Fibroblast of lung (primary cell): ENCODE measurements at regions not wholly inside any gene's neighbourhood (a gene's known extent, or its start where the extent isn't known, plus 50 kb on each side); places are given as distances from the start of the nearest gene placed in this dataset.

Experiments used
- DNase-seq, 2 donors: peaks; one replicate each; pipeline versions ENCODE4 v3.0.0 to v3.0.0-alpha.2; 2010; ENCODE audit warnings: low read depth in 2 of 2
- H2AFZ ChIP-seq: 2 replicates; pipeline ENCODE4 v1.5.1; 2012; ENCODE audit warnings: low read length, control low read depth, inconsistent platforms
- H3K27ac ChIP-seq: 2 replicates; pipeline ENCODE4 v1.5.1; 2011; ENCODE audit warnings: low read length, control low read depth; ENCODE audit not compliant: insufficient read depth
- H3K27me3 ChIP-seq: 2 replicates; pipeline ENCODE4 v1.5.1; 2011; ENCODE audit warnings: mild to moderate bottlenecking, low read length; ENCODE audit not compliant: control insufficient read depth, insufficient read depth
- H3K36me3 ChIP-seq: 2 replicates; pipeline ENCODE4 v1.5.1; 2011; ENCODE audit warnings: low read length; ENCODE audit not compliant: control insufficient read depth, insufficient read depth
- H3K4me1 ChIP-seq: 2 replicates; pipeline ENCODE4 v1.5.1; 2011; ENCODE audit warnings: low read length; ENCODE audit not compliant: control insufficient read depth, insufficient read depth; ENCODE audit errors: extremely low read depth
- H3K4me2 ChIP-seq: 2 replicates; pipeline ENCODE4 v1.5.1; 2011; ENCODE audit warnings: low read length, control low read depth; ENCODE audit not compliant: insufficient read depth; ENCODE audit errors: extremely low read depth
- H3K4me3 ChIP-seq, 4 experiments: fragments of 200-600 bp in 1 of 4; sonication (generic) in 1 of 4; replicated peaks in 1 of 4; 2 replicates each; pipeline ENCODE4 v1.5.1; 2011 to 2016; ENCODE audit warnings: low read length in 4 of 4, low read depth in 3 of 4, mild to moderate bottlenecking in 3 of 4, control low read depth in 2 of 4, inconsistent platforms in 1 of 4, mixed read lengths in 1 of 4; ENCODE audit not compliant: insufficient read depth in 1 of 4; ENCODE audit errors: control extremely low read depth in 1 of 4
- H3K79me2 ChIP-seq: 2 replicates; pipeline ENCODE4 v1.5.1; 2012; ENCODE audit warnings: mild to moderate bottlenecking, low read length, inconsistent platforms; ENCODE audit not compliant: control insufficient read depth, insufficient read depth
- H3K9ac ChIP-seq: 2 replicates; pipeline ENCODE4 v1.5.1; 2011; ENCODE audit warnings: mild to moderate bottlenecking, low read length, control low read depth; ENCODE audit not compliant: insufficient read depth
- H3K9me3 ChIP-seq: 2 replicates; pipeline ENCODE4 v1.5.1; 2012; ENCODE audit warnings: low read depth, low read length; ENCODE audit not compliant: control insufficient read depth, insufficient read depth
- H4K20me1 ChIP-seq: 2 replicates; pipeline ENCODE4 v1.5.1; 2011; ENCODE audit warnings: low read length; ENCODE audit not compliant: control insufficient read depth, insufficient read depth; ENCODE audit errors: extremely low read depth
- CTCF ChIP-seq, 2 donors: IDR thresholded peaks in 1 of 2; conservative IDR thresholded peaks in 1 of 2; 1 replicate in 1 of 2; 2 replicates in 1 of 2; pipeline ENCODE4 v1.5.1; 2011 to 2012; ENCODE audit warnings: low read length in 2 of 2, control low read depth in 1 of 2, inconsistent platforms in 1 of 2, low read depth in 1 of 2, mild to moderate bottlenecking in 1 of 2
- EZH2 ChIP-seq: IDR thresholded peaks from 2 replicates; pipeline ENCODE4 v1.5.1; 2012; ENCODE audit warnings: low read length, control low read depth, mild to moderate bottlenecking; ENCODE audit errors: missing control alignments

- Histone ChIP-seq H3K9ac (no peak overlapping the region), H2AFZ (no peak overlapping the region), H3K9me3 (no peaks in the 10 kb centered on the region), H3K36me3 (no peaks in the 10 kb centered on the region), H3K4me1 (no peaks in the 10 kb centered on the region), H3K4me2 (no peak overlapping the region), H3K79me2 (no peaks in the 10 kb centered on the region), H4K20me1 (no peaks in the 10 kb centered on the region), H3K27me3 (no peaks in the 10 kb centered on the region), H3K4me3 (no peak overlapping the region), H3K27ac (no peak overlapping the region)
- peak; percentile 64 to 81 for DNase-seq
- TF ChIP-seq CTCF (conservative IDR thresholded peaks at IDR 0.05 in 1 of 2, IDR thresholded peaks at IDR 0.05 in 1 of 2; ENCODE audit: low read depth in 1 of 2, low read length in 2 of 2) (no peak), EZH2 (no peak)
Measured at GRCh38 chr1:96234299-96234698, 487.3 kb upstream of the PTBP2 start.

- no peaks in the 10 kb centered on the region for H3K79me2 ChIP-seq
- peak; percentile 56 to 85 for DNase-seq
- H3K36me3 ChIP-seq: no peaks in the 10 kb centered on the region
- no peaks in the 10 kb centered on the region for H3K9me3 ChIP-seq
- TF ChIP-seq CTCF (conservative IDR thresholded peaks at IDR 0.05 in 1 of 2, IDR thresholded peaks at IDR 0.05 in 1 of 2; ENCODE audit: low read depth in 1 of 2, low read length in 2 of 2) (peak; percentile 50 to 63), EZH2 (no peak)
- H3K4me2 ChIP-seq: no peak overlapping the region
- H3K4me1 ChIP-seq: no peaks in the 10 kb centered on the region
- H3K4me3 ChIP-seq: no peak overlapping the region
- H2AFZ ChIP-seq: no peak overlapping the region
- H3K9ac ChIP-seq: no peak overlapping the region
- H4K20me1 ChIP-seq: no peaks in the 10 kb centered on the region
- H3K27ac ChIP-seq: no peak overlapping the region
- H3K27me3 ChIP-seq: no peaks in the 10 kb centered on the region
Measured at GRCh38 chr1:96236156-96236739, 485.3 kb upstream of the PTBP2 start.

- H3K79me2 ChIP-seq: no peaks in the 10 kb centered on the region
- H3K9ac ChIP-seq: no peak overlapping the region
- TF ChIP-seq EZH2: no peak
- no peak for TF ChIP-seq CTCF (conservative IDR thresholded peaks at IDR 0.05 in 1 of 2, IDR thresholded peaks at IDR 0.05 in 1 of 2; ENCODE audit: low read depth in 1 of 2, low read length in 2 of 2)
- H3K36me3 ChIP-seq: no peaks in the 10 kb centered on the region
- DNase-seq: no peak
- H3K9me3 ChIP-seq: no peaks in the 10 kb centered on the region
- H3K4me2 ChIP-seq: no peak overlapping the region
- H3K4me3 ChIP-seq: no peak overlapping the region
- no peaks in the 10 kb centered on the region for H3K4me1 ChIP-seq
- H2AFZ ChIP-seq: no peak overlapping the region
- H3K27me3 ChIP-seq: no peaks in the 10 kb centered on the region
- no peaks in the 10 kb centered on the region for H4K20me1 ChIP-seq
- H3K27ac ChIP-seq: no peak overlapping the region
Measured at GRCh38 chr1:96238426-96238825, 483.2 kb upstream of the PTBP2 start.
